KMS-11 (cell line): ENCODE measurements at regions not wholly inside any gene's neighbourhood (a gene's known extent, or its start where the extent isn't known, plus 50 kb on each side); places are given as distances from the start of the nearest gene placed in this dataset.

Source experiments
- H2AFZ ChIP-seq: fragments of 200-600 bp; sonication (generic); 2 replicates; pipeline ENCODE4 v1.6.1; 2016; ENCODE audit warnings: antibody characterized with exemption, mixed run types, low read depth
- H3K27ac ChIP-seq: fragments of 200-600 bp; sonication (generic); 2 replicates; pipeline ENCODE4 v1.6.1; 2016; ENCODE audit warnings: mild to moderate bottlenecking, mixed run types
- H3K27me3 ChIP-seq: fragments of 200-600 bp; sonication (generic); 2 replicates; pipeline ENCODE4 v1.6.1; 2017; ENCODE audit warnings: mild to moderate bottlenecking, low read depth, mixed run types, moderate library complexity; ENCODE audit not compliant: insufficient read depth
- H3K36me3 ChIP-seq: fragments of 200-600 bp; sonication (generic); 2 replicates; pipeline ENCODE4 v1.6.1; 2017; ENCODE audit warnings: mild to moderate bottlenecking, mixed run types; ENCODE audit not compliant: insufficient read depth
- H3K4me1 ChIP-seq: fragments of 200-600 bp; sonication (generic); 2 replicates; pipeline ENCODE4 v1.6.1; 2016; ENCODE audit warnings: mild to moderate bottlenecking, low read depth, mixed run types; ENCODE audit not compliant: poor library complexity, severe bottlenecking
- H3K4me2 ChIP-seq: fragments of 200-600 bp; sonication (generic); 2 replicates; pipeline ENCODE4 v1.7.0; 2016; ENCODE audit warnings: mild to moderate bottlenecking, mixed run types
- H3K4me3 ChIP-seq: fragments of 200-600 bp; sonication (generic); IDR thresholded peaks from 2 replicates; pipeline ENCODE4 v1.6.1; 2017; ENCODE audit warnings: low read depth, low read length, mixed read lengths; ENCODE audit not compliant: insufficient read depth
- H3K79me2 ChIP-seq: fragments of 200-600 bp; sonication (generic); 2 replicates; pipeline ENCODE4 v1.6.1; 2016; ENCODE audit warnings: low read depth, mixed run types; ENCODE audit not compliant: insufficient read depth
- H3K9ac ChIP-seq: fragments of 200-600 bp; sonication (generic); 2 replicates; pipeline ENCODE4 v1.6.1; 2016; ENCODE audit warnings: mild to moderate bottlenecking, mixed run types
- H4K20me1 ChIP-seq: fragments of 200-600 bp; sonication (generic); 2 replicates; pipeline ENCODE4 v1.6.1; 2016; ENCODE audit warnings: mild to moderate bottlenecking, mixed run types; ENCODE audit not compliant: insufficient read depth
- TF ChIP-seq, protein P1 (sequence below): fragments of 200-600 bp; sonication (generic); conservative IDR thresholded peaks from 2 replicates; pipeline ENCODE4 v1.6.1; 2017; ENCODE audit warnings: low read depth, mild to moderate bottlenecking, antibody characterized with exemption, low read length, moderate library complexity, mixed read lengths

GRCh38 chr6:14540810-14541540 lies 423.4 kb downstream of the CD83 start:
- no peaks in the 10 kb centered on the region for H3K79me2 ChIP-seq
- no peaks in the 10 kb centered on the region for H4K20me1 ChIP-seq
- no peak overlapping the region for H3K4me2 ChIP-seq
- no peak overlapping the region for H3K9ac ChIP-seq
- TF ChIP-seq, protein P1, sequence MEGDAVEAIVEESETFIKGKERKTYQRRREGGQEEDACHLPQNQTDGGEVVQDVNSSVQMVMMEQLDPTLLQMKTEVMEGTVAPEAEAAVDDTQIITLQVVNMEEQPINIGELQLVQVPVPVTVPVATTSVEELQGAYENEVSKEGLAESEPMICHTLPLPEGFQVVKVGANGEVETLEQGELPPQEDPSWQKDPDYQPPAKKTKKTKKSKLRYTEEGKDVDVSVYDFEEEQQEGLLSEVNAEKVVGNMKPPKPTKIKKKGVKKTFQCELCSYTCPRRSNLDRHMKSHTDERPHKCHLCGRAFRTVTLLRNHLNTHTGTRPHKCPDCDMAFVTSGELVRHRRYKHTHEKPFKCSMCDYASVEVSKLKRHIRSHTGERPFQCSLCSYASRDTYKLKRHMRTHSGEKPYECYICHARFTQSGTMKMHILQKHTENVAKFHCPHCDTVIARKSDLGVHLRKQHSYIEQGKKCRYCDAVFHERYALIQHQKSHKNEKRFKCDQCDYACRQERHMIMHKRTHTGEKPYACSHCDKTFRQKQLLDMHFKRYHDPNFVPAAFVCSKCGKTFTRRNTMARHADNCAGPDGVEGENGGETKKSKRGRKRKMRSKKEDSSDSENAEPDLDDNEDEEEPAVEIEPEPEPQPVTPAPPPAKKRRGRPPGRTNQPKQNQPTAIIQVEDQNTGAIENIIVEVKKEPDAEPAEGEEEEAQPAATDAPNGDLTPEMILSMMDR: no peak
- H3K4me1 ChIP-seq: no peaks in the 10 kb centered on the region
- no peak overlapping the region for H2AFZ ChIP-seq
- H3K4me3 ChIP-seq: no peak overlapping the region
- H3K27ac ChIP-seq: no peak overlapping the region
- H3K27me3 ChIP-seq: no peaks in the 10 kb centered on the region
- no peaks in the 10 kb centered on the region for H3K36me3 ChIP-seq

- no peaks in the 10 kb centered on the region for H4K20me1 ChIP-seq
- no peaks in the 10 kb centered on the region for H3K36me3 ChIP-seq
- H3K9ac ChIP-seq: no peak overlapping the region
- H2AFZ ChIP-seq: no peak overlapping the region
- H3K79me2 ChIP-seq: no peaks in the 10 kb centered on the region
- H3K27me3 ChIP-seq: no peaks in the 10 kb centered on the region
- H3K27ac ChIP-seq: no peak overlapping the region
- no peaks in the 10 kb centered on the region for H3K4me1 ChIP-seq
- H3K4me3 ChIP-seq: no peak overlapping the region
- TF ChIP-seq, protein P1: no peak
- H3K4me2 ChIP-seq: no peak overlapping the region
These were observed 425.2 kb downstream of the CD83 start for GRCh38 chr6:14542670-14543366.

DNA sequence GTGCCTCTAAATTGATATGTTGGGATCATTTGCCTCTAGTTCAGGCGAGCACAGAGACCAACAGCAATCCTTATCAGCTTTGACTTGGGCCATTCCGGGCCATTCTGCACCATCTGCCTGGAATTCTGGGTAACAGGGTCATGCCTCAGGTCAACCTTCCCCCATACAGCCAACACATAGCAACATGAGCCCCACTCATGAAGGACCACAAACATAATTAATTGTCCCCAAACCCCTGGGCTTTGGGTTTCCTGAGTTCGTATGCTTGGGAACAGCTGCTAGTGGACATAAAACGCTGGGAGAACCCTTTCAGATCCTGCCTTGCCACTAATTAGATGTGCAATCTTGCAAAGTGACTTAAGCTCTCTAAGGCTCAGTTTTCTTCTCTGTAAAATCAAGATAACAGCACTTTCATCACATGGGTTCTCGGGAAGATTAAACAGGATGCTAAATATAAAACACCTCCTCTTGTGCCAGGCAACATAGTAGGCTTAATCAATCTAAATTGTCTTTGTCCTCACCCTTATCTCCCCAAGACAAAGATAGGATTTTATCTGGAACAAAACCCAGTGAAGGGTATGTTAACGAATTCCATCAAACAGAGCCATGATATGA lies 426.5 kb downstream of the CD83 start:
- H3K4me1 ChIP-seq: no peaks in the 10 kb centered on the region
- H3K4me3 ChIP-seq: no peak overlapping the region
- no peaks in the 10 kb centered on the region for H3K36me3 ChIP-seq
- H3K27ac ChIP-seq: no peak overlapping the region
- no peak overlapping the region for H3K4me2 ChIP-seq
- H4K20me1 ChIP-seq: no peaks in the 10 kb centered on the region
- TF ChIP-seq, protein P1: no peak
- no peak overlapping the region for H2AFZ ChIP-seq
- H3K27me3 ChIP-seq: no peaks in the 10 kb centered on the region
- no peak overlapping the region for H3K9ac ChIP-seq
- H3K79me2 ChIP-seq: no peaks in the 10 kb centered on the region

- no peaks in the 10 kb centered on the region for H3K36me3 ChIP-seq
- H3K27me3 ChIP-seq: no peaks in the 10 kb centered on the region
- no peaks in the 10 kb centered on the region for H3K4me1 ChIP-seq
- H3K27ac ChIP-seq: no peak overlapping the region
- no peak overlapping the region for H3K4me3 ChIP-seq
- no peak overlapping the region for H3K9ac ChIP-seq
- H4K20me1 ChIP-seq: no peaks in the 10 kb centered on the region
- no peak overlapping the region for H2AFZ ChIP-seq
- TF ChIP-seq, protein P1: no peak
- no peak overlapping the region for H3K4me2 ChIP-seq
- no peaks in the 10 kb centered on the region for H3K79me2 ChIP-seq
These were observed 427.1 kb downstream of the CD83 start for GRCh38 chr6:14544666-14545065.
